ENCODE measurements at regions not wholly inside any gene's neighbourhood (a gene's known extent, or its start where the extent isn't known, plus 50 kb on each side); places are given as distances from the start of the nearest gene placed in this dataset.
A peak's percentile ranks its signal among the peaks of the same experiment; 100 is the strongest.

- H3K9ac ChIP-seq (ENCODE audit: insufficient read depth in 1 of 2, low read length in 2 of 2) = no peak overlapping the region
- H3K27ac ChIP-seq (ENCODE audit: low read depth in 1 of 2, low read length in 1 of 2) = no peak overlapping the region
- ATAC-seq (ENCODE audit: insufficient read depth, low FRiP score) (no peak), DNase-seq (no peak)
- peaks cover 0 to 7% (median 0%) of the 10 kb centered on the region in 3 donors for H3K27me3 ChIP-seq (ENCODE audit: control insufficient read depth in 3 of 3, insufficient read depth in 3 of 3, low read length in 2 of 3)
- TF ChIP-seq CTCF (IDR thresholded peaks at IDR 0.05; ENCODE audit: control extremely low read depth, extremely low read depth) = no peak
- H3K36me3 ChIP-seq (ENCODE audit: control insufficient read depth in 4 of 4, insufficient read depth in 4 of 4, low read length in 4 of 4) = no peaks in the 10 kb centered on the region
- 57 to 59% methylated on average over 13 to 15 of the region's 15 CpGs for WGBS, 2 donors
- no peak overlapping the region for H3K4me3 ChIP-seq
- H3K9me3 ChIP-seq (ENCODE audit: control insufficient read depth in 4 of 4, insufficient read depth in 3 of 4, low read length in 3 of 4) = peaks cover 0 to 4% (median 3%) of the 10 kb centered on the region in 4 donors
- H3K4me1 ChIP-seq (ENCODE audit: control insufficient read depth in 5 of 5, insufficient read depth in 5 of 5, low read length in 5 of 5) = peaks cover 0 to 17% (median 9%) of the 10 kb centered on the region in 5 donors
Observed at GRCh38 chr2:238777369-238778067, 70.4 kb upstream of the TWIST2 start.

GRCh38 chr2:238784671-238785527 is 63.0 kb upstream of the TWIST2 start:
- no peak for ATAC-seq (ENCODE audit: insufficient read depth, low FRiP score)
- DNase-seq = peak; percentile 75 to 82 (median 81)
- H3K36me3 ChIP-seq (ENCODE audit: control insufficient read depth in 4 of 4, insufficient read depth in 4 of 4, low read length in 4 of 4) = no peaks in the 10 kb centered on the region
- no peak overlapping the region for H3K9ac ChIP-seq (ENCODE audit: insufficient read depth in 1 of 2, low read length in 2 of 2)
- H3K4me3 ChIP-seq = no peak overlapping the region
- peak overlapping the region in 1 of 2 donors; percentile 37 for H3K27ac ChIP-seq (ENCODE audit: low read depth in 1 of 2, low read length in 1 of 2)
- TF ChIP-seq CTCF (IDR thresholded peaks at IDR 0.05; ENCODE audit: control extremely low read depth, extremely low read depth) = peak; percentile 81
- peaks cover 0 to 4% (median 0%) of the 10 kb centered on the region in 5 donors for H3K4me1 ChIP-seq (ENCODE audit: control insufficient read depth in 5 of 5, insufficient read depth in 5 of 5, low read length in 5 of 5)
- H3K9me3 ChIP-seq (ENCODE audit: control insufficient read depth in 4 of 4, insufficient read depth in 3 of 4, low read length in 3 of 4) = peaks cover 0 to 4% (median 1%) of the 10 kb centered on the region in 4 donors
- peaks cover 0 to 2% (median 0%) of the 10 kb centered on the region in 3 donors for H3K27me3 ChIP-seq (ENCODE audit: control insufficient read depth in 3 of 3, insufficient read depth in 3 of 3, low read length in 2 of 3)
- 27% methylated on average over 17 of the region's 17 CpGs for WGBS, 2 donors

GRCh38 chr2:238785528-238785860 is 62.4 kb upstream of the TWIST2 start:
- Histone ChIP-seq H3K9me3 (ENCODE audit: control insufficient read depth in 4 of 4, insufficient read depth in 3 of 4, low read length in 3 of 4) (peaks cover 0 to 4% (median 1%) of the 10 kb centered on the region in 4 donors), H3K36me3 (ENCODE audit: control insufficient read depth in 4 of 4, insufficient read depth in 4 of 4, low read length in 4 of 4) (no peaks in the 10 kb centered on the region), H3K4me1 (ENCODE audit: control insufficient read depth in 5 of 5, insufficient read depth in 5 of 5, low read length in 5 of 5) (peaks cover 0 to 10% (median 0%) of the 10 kb centered on the region in 5 donors), H3K27ac (ENCODE audit: low read depth in 1 of 2, low read length in 1 of 2) (no peak overlapping the region), H3K4me3 (no peak overlapping the region), H3K27me3 (ENCODE audit: control insufficient read depth in 3 of 3, insufficient read depth in 3 of 3, low read length in 2 of 3) (peaks cover 0 to 2% (median 0%) of the 10 kb centered on the region in 3 donors), H3K9ac (ENCODE audit: insufficient read depth in 1 of 2, low read length in 2 of 2) (no peak overlapping the region)
- 73 to 88% methylated on average over 9 of the region's 9 CpGs for WGBS, 2 donors
- DNase-seq (no peak), ATAC-seq (ENCODE audit: insufficient read depth, low FRiP score) (no peak)
- no peak for TF ChIP-seq CTCF (IDR thresholded peaks at IDR 0.05; ENCODE audit: control extremely low read depth, extremely low read depth)
